Astrocyte of the cerebellum (primary cell): ENCODE measurements at regions not wholly inside any gene's neighbourhood (a gene's known extent, or its start where the extent isn't known, plus 50 kb on each side); places are given as distances from the start of the nearest gene placed in this dataset.

ENCODE experiments used
- DNase-seq: peaks from one replicate; pipeline ENCODE4 v3.0.0-alpha.2; 2011; ENCODE audit warnings: low read depth
- H3K4me3 ChIP-seq: 2 replicates; pipeline ENCODE4 v1.5.1; 2011; ENCODE audit warnings: mild to moderate bottlenecking, low read depth, low read length, moderate library complexity
- CTCF ChIP-seq: IDR thresholded peaks from 2 replicates; pipeline ENCODE4 v1.5.1; 2012; ENCODE audit warnings: low read length, low read depth, moderate library complexity, mild to moderate bottlenecking; ENCODE audit errors: missing control alignments
- in situ Hi-C: cut with HindIII; loops from 2 replicates; pipeline ENCODE4 v1.10.0; 2017; ENCODE audit warnings: low sequenced_read_pairs

- H3K4me3 ChIP-seq = no peak overlapping the region
- no peak for TF ChIP-seq CTCF
- in situ Hi-C loops = no loop called here
- no peak for DNase-seq
These were observed 1644.4 kb downstream of the FAM181B start for GRCh38 chr11:81089242-81089641.

- DNase-seq = peak; percentile 23
- H3K4me3 ChIP-seq = no peak overlapping the region
- no peak for TF ChIP-seq CTCF
- in situ Hi-C loops = no loop called here
These were observed 1639.6 kb upstream of the TENM4 start for GRCh38 chr11:81080476-81080875.

GRCh38 chr11:81072273-81072672 lies 1631.4 kb upstream of the TENM4 start:
- TF ChIP-seq CTCF = no peak
- no peak overlapping the region for H3K4me3 ChIP-seq
- DNase-seq = no peak
- in situ Hi-C loops = no loop called here

- TF ChIP-seq CTCF = no peak
- no peak overlapping the region for H3K4me3 ChIP-seq
- in situ Hi-C loops = no loop called here
- no peak for DNase-seq
These were observed 1630.8 kb upstream of the TENM4 start for GRCh38 chr11:81071606-81072005.

- no peak overlapping the region for H3K4me3 ChIP-seq
- no peak for TF ChIP-seq CTCF
- no peak for DNase-seq
- in situ Hi-C loops = no loop called here
These were observed 1630.1 kb upstream of the TENM4 start for GRCh38 chr11:81070948-81071347.

- TF ChIP-seq CTCF = no peak
- H3K4me3 ChIP-seq = no peak overlapping the region
- DNase-seq = no peak
- in situ Hi-C loops = no loop called here
These were observed 1618.5 kb upstream of the TENM4 start for GRCh38 chr11:81059356-81059755.

GRCh38 chr11:81052344-81053158 lies 1611.7 kb upstream of the TENM4 start:
- no peak overlapping the region for H3K4me3 ChIP-seq
- TF ChIP-seq CTCF = no peak
- no peak for DNase-seq
- in situ Hi-C loops = no loop called here
